Astrocyte (in vitro differentiated cells and primary cell): ENCODE measurements at regions not wholly inside any gene's neighbourhood (a gene's known extent, or its start where the extent isn't known, plus 50 kb on each side); places are given as distances from the start of the nearest gene placed in this dataset.
"Not testable (repeated sequence)": the region's sequence is repeated elsewhere in the genome, so short reads cannot be mapped to it uniquely, and the experiment has no call there.

ENCODE experiments used
- DNase-seq: peaks from one replicate; pipeline ENCODE4 v3.0.0-alpha.2; 2010; ENCODE audit warnings: low read depth
- FAIRE-seq: peaks from 2 replicates; lab custom pipeline; 2011; peaks lifted over from hg19 to GRCh38; lab: Jason Lieb, UNC
- H2AFZ ChIP-seq: 2 replicates; pipeline ENCODE4 v1.6.0; 2012; ENCODE audit warnings: low read depth, low read length, inconsistent platforms
- H3K27ac ChIP-seq: 2 replicates; pipeline ENCODE4 v1.5.1; 2011; ENCODE audit warnings: low read depth, low read length, inconsistent platforms
- H3K27me3 ChIP-seq: 2 replicates; pipeline ENCODE4 v1.6.0; 2011; ENCODE audit warnings: low read length, inconsistent platforms; ENCODE audit not compliant: insufficient read depth
- H3K36me3 ChIP-seq: 2 replicates; pipeline ENCODE4 v1.5.1; 2011; ENCODE audit warnings: low read length, inconsistent platforms; ENCODE audit not compliant: insufficient read depth
- H3K4me1 ChIP-seq: 2 replicates; pipeline ENCODE4 v1.5.1; 2011; ENCODE audit warnings: low read length, inconsistent platforms; ENCODE audit not compliant: insufficient read depth
- H3K4me2 ChIP-seq: 2 replicates; pipeline ENCODE4 v1.6.0; 2012; ENCODE audit warnings: low read length, inconsistent platforms
- H3K4me3 ChIP-seq: 2 replicates; pipeline ENCODE4 v1.5.1; 2011; ENCODE audit warnings: low read depth, mild to moderate bottlenecking, low read length, inconsistent platforms; ENCODE audit not compliant: insufficient read depth
- H3K79me2 ChIP-seq: 2 replicates; pipeline ENCODE4 v1.6.0; 2012; ENCODE audit warnings: mild to moderate bottlenecking, low read length, inconsistent platforms; ENCODE audit not compliant: insufficient read depth
- H3K9ac ChIP-seq: 2 replicates; pipeline ENCODE4 v1.6.0; 2012; ENCODE audit warnings: mild to moderate bottlenecking, low read length, inconsistent platforms
- H3K9me3 ChIP-seq: 2 replicates; pipeline ENCODE4 v1.5.1; 2012; ENCODE audit warnings: low read depth, mild to moderate bottlenecking, low read length, inconsistent platforms; ENCODE audit not compliant: insufficient read depth
- H4K20me1 ChIP-seq: 2 replicates; pipeline ENCODE4 v1.6.0; 2012; ENCODE audit warnings: low read length, inconsistent platforms; ENCODE audit not compliant: insufficient read depth
- H3K27ac Mint-ChIP-seq: one replicate; pipeline ENCODE4 v1.8.0; 2021; ENCODE audit warnings: mild to moderate bottlenecking, mixed read lengths; ENCODE audit not compliant: unreplicated experiment
- H3K27me3 Mint-ChIP-seq: one replicate; pipeline ENCODE4 v1.8.0; 2021; ENCODE audit warnings: low read depth, mixed read lengths; ENCODE audit not compliant: unreplicated experiment
- H3K36me3 Mint-ChIP-seq: one replicate; pipeline ENCODE4 v1.8.0; 2021; ENCODE audit warnings: low read depth, mixed read lengths; ENCODE audit not compliant: unreplicated experiment
- H3K4me1 Mint-ChIP-seq: one replicate; pipeline ENCODE4 v1.8.0; 2021; ENCODE audit warnings: low read depth, mixed read lengths; ENCODE audit not compliant: unreplicated experiment
- H3K4me3 Mint-ChIP-seq: one replicate; pipeline ENCODE4 v1.8.0; 2021; ENCODE audit warnings: mild to moderate bottlenecking, moderate library complexity, mixed read lengths; ENCODE audit not compliant: unreplicated experiment
- H3K9me3 Mint-ChIP-seq: one replicate; pipeline ENCODE4 v1.8.0; 2021; ENCODE audit warnings: mild to moderate bottlenecking, mixed read lengths; ENCODE audit not compliant: unreplicated experiment
- CTCF ChIP-seq: IDR thresholded peaks from 2 replicates; pipeline ENCODE4 v1.5.1; 2011; ENCODE audit warnings: low read depth, mild to moderate bottlenecking, inconsistent platforms, low read length, moderate library complexity; ENCODE audit not compliant: insufficient read depth
- EZH2 ChIP-seq: IDR thresholded peaks from 2 replicates; pipeline ENCODE4 v1.6.1; 2012; ENCODE audit warnings: mild to moderate bottlenecking, low read length, inconsistent platforms; ENCODE audit not compliant: insufficient read depth

GRCh38 chr20:22732751-22733150 is 148.4 kb upstream of the FOXA2 start:
- Histone ChIP-seq H2AFZ (no peak overlapping the region), H3K27ac (no peak overlapping the region), H3K79me2 (no peaks in the 10 kb centered on the region), H3K27me3 (no peaks in the 10 kb centered on the region), H3K9ac (no peak overlapping the region), H3K4me2 (no peak overlapping the region), H3K9me3 (no peaks in the 10 kb centered on the region), H3K4me1 (no peaks in the 10 kb centered on the region), H3K36me3 (no peaks in the 10 kb centered on the region), H3K4me3 (no peak overlapping the region), H4K20me1 (no peaks in the 10 kb centered on the region)
- Mint-ChIP-seq H3K36me3 (no peaks in the 10 kb centered on the region), H3K4me3 (no peak overlapping the region), H3K27ac (no peak overlapping the region), H3K9me3 (peaks cover 10% of the 10 kb centered on the region), H3K4me1 (peaks cover 6% of the 10 kb centered on the region), H3K27me3 (peaks cover 8% of the 10 kb centered on the region)
- no peak for DNase-seq
- no peak for FAIRE-seq
- TF ChIP-seq CTCF, result no peak
- TF ChIP-seq EZH2, result no peak

GRCh38 chr20:22734946-22735647 is 150.7 kb upstream of the FOXA2 start:
- H3K79me2 ChIP-seq, H3K4me1 ChIP-seq, H3K27me3 ChIP-seq, H3K9me3 ChIP-seq, H3K36me3 Mint-ChIP-seq, H3K4me2 ChIP-seq, H4K20me1 ChIP-seq, H3K27ac Mint-ChIP-seq, FAIRE-seq, H3K27me3 Mint-ChIP-seq, DNase-seq, H3K4me3 ChIP-seq, H3K4me1 Mint-ChIP-seq, H3K9ac ChIP-seq, H3K27ac ChIP-seq, H3K4me3 Mint-ChIP-seq, H3K36me3 ChIP-seq, H2AFZ ChIP-seq: not testable (repeated sequence)
- peak; percentile 8 for TF ChIP-seq CTCF
- H3K9me3 Mint-ChIP-seq, result peaks cover 15% of the 10 kb centered on the region

GRCh38 chr20:22740829-22741228 is 156.5 kb upstream of the FOXA2 start:
- FAIRE-seq, result no peak
- Mint-ChIP-seq H3K27me3 (peaks cover 7% of the 10 kb centered on the region), H3K4me1 (no peaks in the 10 kb centered on the region), H3K9me3 (peaks cover 11% of the 10 kb centered on the region), H3K27ac (no peak overlapping the region), H3K36me3 (no peaks in the 10 kb centered on the region), H3K4me3 (no peak overlapping the region)
- no peak overlapping the region for H3K9ac ChIP-seq
- H3K79me2 ChIP-seq, result no peaks in the 10 kb centered on the region
- no peaks in the 10 kb centered on the region for H3K4me1 ChIP-seq
- H3K9me3 ChIP-seq, result no peaks in the 10 kb centered on the region
- DNase-seq, result no peak
- no peak overlapping the region for H3K4me2 ChIP-seq
- no peak overlapping the region for H2AFZ ChIP-seq
- H3K27me3 ChIP-seq, result no peaks in the 10 kb centered on the region
- no peaks in the 10 kb centered on the region for H4K20me1 ChIP-seq
- no peaks in the 10 kb centered on the region for H3K36me3 ChIP-seq
- no peak overlapping the region for H3K27ac ChIP-seq
- TF ChIP-seq EZH2, result no peak
- no peak for TF ChIP-seq CTCF
- H3K4me3 ChIP-seq, result no peak overlapping the region
